ENCODE measurements at regions not wholly inside any gene's neighbourhood (a gene's known extent, or its start where the extent isn't known, plus 50 kb on each side); places are given as distances from the start of the nearest gene placed in this dataset.

DNA sequence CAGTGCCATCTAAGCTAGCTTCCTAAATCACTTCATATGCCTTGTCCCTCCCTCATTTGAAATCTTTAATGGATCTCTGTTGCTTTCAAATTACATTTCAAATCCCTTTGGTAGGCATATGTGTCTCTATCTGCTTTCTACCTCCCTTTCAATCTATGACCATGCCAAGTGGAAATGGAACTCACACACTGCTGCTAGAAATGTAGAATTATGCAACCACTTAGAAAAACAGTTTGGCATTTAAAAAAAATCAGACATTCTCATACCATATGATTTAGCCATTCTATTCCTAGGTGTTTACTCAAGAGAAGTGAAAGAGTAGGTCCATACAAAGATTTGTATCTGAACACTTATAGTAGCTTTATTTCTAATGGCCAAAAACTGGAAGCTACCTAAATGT is 413.5 kb upstream of the INTU start:
- no peak overlapping the region for H3K4me3 ChIP-seq (ENCODE audit: low read depth, low read length)
- no peak for DNase-seq
- TF ChIP-seq, protein P1, sequence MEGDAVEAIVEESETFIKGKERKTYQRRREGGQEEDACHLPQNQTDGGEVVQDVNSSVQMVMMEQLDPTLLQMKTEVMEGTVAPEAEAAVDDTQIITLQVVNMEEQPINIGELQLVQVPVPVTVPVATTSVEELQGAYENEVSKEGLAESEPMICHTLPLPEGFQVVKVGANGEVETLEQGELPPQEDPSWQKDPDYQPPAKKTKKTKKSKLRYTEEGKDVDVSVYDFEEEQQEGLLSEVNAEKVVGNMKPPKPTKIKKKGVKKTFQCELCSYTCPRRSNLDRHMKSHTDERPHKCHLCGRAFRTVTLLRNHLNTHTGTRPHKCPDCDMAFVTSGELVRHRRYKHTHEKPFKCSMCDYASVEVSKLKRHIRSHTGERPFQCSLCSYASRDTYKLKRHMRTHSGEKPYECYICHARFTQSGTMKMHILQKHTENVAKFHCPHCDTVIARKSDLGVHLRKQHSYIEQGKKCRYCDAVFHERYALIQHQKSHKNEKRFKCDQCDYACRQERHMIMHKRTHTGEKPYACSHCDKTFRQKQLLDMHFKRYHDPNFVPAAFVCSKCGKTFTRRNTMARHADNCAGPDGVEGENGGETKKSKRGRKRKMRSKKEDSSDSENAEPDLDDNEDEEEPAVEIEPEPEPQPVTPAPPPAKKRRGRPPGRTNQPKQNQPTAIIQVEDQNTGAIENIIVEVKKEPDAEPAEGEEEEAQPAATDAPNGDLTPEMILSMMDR (IDR thresholded peaks at IDR 0.05; ENCODE audit: low read depth, low read length): no peak
- no peaks in the 10 kb centered on the region for H3K9me3 ChIP-seq (ENCODE audit: severe bottlenecking)
- no peaks in the 10 kb centered on the region for H3K36me3 ChIP-seq
- no peak overlapping the region for H3K27ac ChIP-seq
- no peaks in the 10 kb centered on the region for H3K27me3 ChIP-seq (ENCODE audit: insufficient read depth, low read depth, severe bottlenecking)

GRCh38 chr4:127224556-127224955 is 408.2 kb upstream of the INTU start:
- DNase-seq: peak; percentile 18
- H3K9me3 ChIP-seq (ENCODE audit: severe bottlenecking): no peaks in the 10 kb centered on the region
- TF ChIP-seq, protein P1 (IDR thresholded peaks at IDR 0.05; ENCODE audit: low read depth, low read length): no peak
- H3K27me3 ChIP-seq (ENCODE audit: insufficient read depth, low read depth, severe bottlenecking): no peaks in the 10 kb centered on the region
- no peaks in the 10 kb centered on the region for H3K36me3 ChIP-seq
- no peak overlapping the region for H3K27ac ChIP-seq
- H3K4me3 ChIP-seq (ENCODE audit: low read depth, low read length): no peak overlapping the region

GRCh38 chr4:127229855-127230608 is 402.7 kb upstream of the INTU start:
- DNase-seq: no peak
- no peak overlapping the region for H3K4me3 ChIP-seq (ENCODE audit: low read depth, low read length)
- H3K27ac ChIP-seq: no peak overlapping the region
- H3K27me3 ChIP-seq (ENCODE audit: insufficient read depth, low read depth, severe bottlenecking): no peaks in the 10 kb centered on the region
- H3K9me3 ChIP-seq (ENCODE audit: severe bottlenecking): no peaks in the 10 kb centered on the region
- TF ChIP-seq, protein P1 (IDR thresholded peaks at IDR 0.05; ENCODE audit: low read depth, low read length): no peak
- H3K36me3 ChIP-seq: no peaks in the 10 kb centered on the region

- Histone ChIP-seq H3K9me3 (ENCODE audit: severe bottlenecking) (no peaks in the 10 kb centered on the region), H3K4me3 (ENCODE audit: low read depth, low read length) (no peak overlapping the region), H3K27me3 (ENCODE audit: insufficient read depth, low read depth, severe bottlenecking) (no peaks in the 10 kb centered on the region), H3K36me3 (no peaks in the 10 kb centered on the region), H3K27ac (no peak overlapping the region)
- TF ChIP-seq, protein P1 (IDR thresholded peaks at IDR 0.05; ENCODE audit: low read depth, low read length): no peak
- DNase-seq: no peak
Observed at GRCh38 chr4:127236889-127237288, 395.9 kb upstream of the INTU start.

- Histone ChIP-seq H3K27me3 (ENCODE audit: insufficient read depth, low read depth, severe bottlenecking) (no peaks in the 10 kb centered on the region), H3K36me3 (no peaks in the 10 kb centered on the region), H3K27ac (no peak overlapping the region), H3K4me3 (ENCODE audit: low read depth, low read length) (no peak overlapping the region), H3K9me3 (ENCODE audit: severe bottlenecking) (no peaks in the 10 kb centered on the region)
- TF ChIP-seq, protein P1 (IDR thresholded peaks at IDR 0.05; ENCODE audit: low read depth, low read length): no peak
- no peak for DNase-seq
Observed at GRCh38 chr4:127237581-127237980, 395.2 kb upstream of the INTU start.
